T-helper 1 cell (primary cell): ENCODE measurements at regions not wholly inside any gene's neighbourhood (a gene's known extent, or its start where the extent isn't known, plus 50 kb on each side); places are given as distances from the start of the nearest gene placed in this dataset.
"Not testable (repeated sequence)": the region's sequence is repeated elsewhere in the genome, so short reads cannot be mapped to it uniquely, and the experiment has no call there.

Source experiments
- DNase-seq, 5 donors: peaks; one replicate each; pipeline ENCODE4 v3.0.0-alpha.2; 2012 to 2020

GRCh38 chr4:141346144-141346543, 125.4 kb downstream of the ZNF330 start:
- DNase-seq, result no peak

- no peak for DNase-seq
Measured at GRCh38 chr4:141347684-141348083, 127.0 kb downstream of the ZNF330 start.

GRCh38 chr4:141348125-141348524, 127.4 kb downstream of the ZNF330 start:
- no peak for DNase-seq

- DNase-seq, result no peak
Measured at GRCh38 chr4:141348573-141348972, 127.9 kb downstream of the ZNF330 start.

- no peak for DNase-seq
Measured at GRCh38 chr4:141349236-141349635, 128.5 kb downstream of the ZNF330 start.

- no peak for DNase-seq
Measured at GRCh38 chr4:141350122-141350905, 129.6 kb downstream of the ZNF330 start.

GRCh38 chr4:141352331-141352730, 131.6 kb downstream of the ZNF330 start:
- no peak for DNase-seq

GRCh38 chr4:141352909-141353525, 132.3 kb downstream of the ZNF330 start:
- DNase-seq, result no peak

GRCh38 chr4:141356321-141356962, 135.7 kb downstream of the ZNF330 start:
- no peak for DNase-seq

- DNase-seq, result no peak
Measured at GRCh38 chr4:141356963-141357335, 136.3 kb downstream of the ZNF330 start.

GRCh38 chr4:141368241-141368640, 147.5 kb downstream of the ZNF330 start:
- DNase-seq, result not testable (repeated sequence)

- DNase-seq, result no peak
Measured at GRCh38 chr4:141371206-141371605, 150.5 kb downstream of the ZNF330 start.

- DNase-seq, result no peak
Measured at GRCh38 chr4:141375855-141376254, 155.2 kb downstream of the ZNF330 start.

- DNase-seq, result no peak
Measured at GRCh38 chr4:141376769-141377168, 156.1 kb downstream of the ZNF330 start.

GRCh38 chr4:141387299-141387698, 166.6 kb downstream of the ZNF330 start:
- DNase-seq, result no peak

GRCh38 chr4:141388481-141388880, 167.8 kb downstream of the ZNF330 start:
- DNase-seq, result no peak

- DNase-seq, result no peak
Measured at GRCh38 chr4:141389649-141390048, 169.0 kb downstream of the ZNF330 start.

GRCh38 chr4:141390571-141390970, 169.9 kb downstream of the ZNF330 start:
- no peak for DNase-seq

- no peak for DNase-seq
Measured at GRCh38 chr4:141391293-141391692, 170.6 kb downstream of the ZNF330 start.

- no peak for DNase-seq
Measured at GRCh38 chr4:141391771-141392170, 171.1 kb downstream of the ZNF330 start.

- DNase-seq, result no peak
Measured at GRCh38 chr4:141395246-141395830, 174.6 kb downstream of the ZNF330 start.

GRCh38 chr4:141395919-141396318, 175.2 kb downstream of the ZNF330 start:
- no peak for DNase-seq

GRCh38 chr4:141402712-141403111, 182.0 kb downstream of the ZNF330 start:
- DNase-seq, result no peak

GRCh38 chr4:141403782-141404181, 183.1 kb downstream of the ZNF330 start:
- no peak for DNase-seq
